ENCODE measurements at regions not wholly inside any gene's neighbourhood (a gene's known extent, or its start where the extent isn't known, plus 50 kb on each side); places are given as distances from the start of the nearest gene placed in this dataset.

- no peak for TF ChIP-seq ESRRA (CRISPR knock-in tag; IDR thresholded peaks at IDR 0.05; ENCODE audit: borderline replicate concordance)
- no peak for TF ChIP-seq FOXP1 (CRISPR knock-in tag; IDR thresholded peaks at IDR 0.05; ENCODE audit: borderline replicate concordance)
- TF ChIP-seq, protein P1, sequence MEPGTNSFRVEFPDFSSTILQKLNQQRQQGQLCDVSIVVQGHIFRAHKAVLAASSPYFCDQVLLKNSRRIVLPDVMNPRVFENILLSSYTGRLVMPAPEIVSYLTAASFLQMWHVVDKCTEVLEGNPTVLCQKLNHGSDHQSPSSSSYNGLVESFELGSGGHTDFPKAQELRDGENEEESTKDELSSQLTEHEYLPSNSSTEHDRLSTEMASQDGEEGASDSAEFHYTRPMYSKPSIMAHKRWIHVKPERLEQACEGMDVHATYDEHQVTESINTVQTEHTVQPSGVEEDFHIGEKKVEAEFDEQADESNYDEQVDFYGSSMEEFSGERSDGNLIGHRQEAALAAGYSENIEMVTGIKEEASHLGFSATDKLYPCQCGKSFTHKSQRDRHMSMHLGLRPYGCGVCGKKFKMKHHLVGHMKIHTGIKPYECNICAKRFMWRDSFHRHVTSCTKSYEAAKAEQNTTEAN (CRISPR knock-in tag; IDR thresholded peaks at IDR 0.05): no peak
- no peak for TF ChIP-seq AFF4 (CRISPR knock-in tag; IDR thresholded peaks at IDR 0.05; ENCODE audit: borderline replicate concordance)
- TF ChIP-seq, protein P2, sequence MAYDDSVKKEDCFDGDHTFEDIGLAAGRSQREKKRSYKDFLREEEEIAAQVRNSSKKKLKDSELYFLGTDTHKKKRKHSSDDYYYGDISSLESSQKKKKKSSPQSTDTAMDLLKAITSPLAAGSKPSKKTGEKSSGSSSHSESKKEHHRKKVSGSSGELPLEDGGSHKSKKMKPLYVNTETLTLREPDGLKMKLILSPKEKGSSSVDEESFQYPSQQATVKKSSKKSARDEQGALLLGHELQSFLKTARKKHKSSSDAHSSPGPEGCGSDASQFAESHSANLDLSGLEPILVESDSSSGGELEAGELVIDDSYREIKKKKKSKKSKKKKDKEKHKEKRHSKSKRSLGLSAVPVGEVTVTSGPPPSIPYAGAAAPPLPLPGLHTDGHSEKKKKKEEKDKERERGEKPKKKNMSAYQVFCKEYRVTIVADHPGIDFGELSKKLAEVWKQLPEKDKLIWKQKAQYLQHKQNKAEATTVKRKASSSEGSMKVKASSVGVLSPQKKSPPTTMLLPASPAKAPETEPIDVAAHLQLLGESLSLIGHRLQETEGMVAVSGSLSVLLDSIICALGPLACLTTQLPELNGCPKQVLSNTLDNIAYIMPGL (CRISPR knock-in tag; IDR thresholded peaks at IDR 0.05): no peak
- TF ChIP-seq JAZF1 (CRISPR knock-in tag; IDR thresholded peaks at IDR 0.05): no peak
- no peak for TF ChIP-seq E2F4 (CRISPR knock-in tag; IDR thresholded peaks at IDR 0.05; ENCODE audit: borderline replicate concordance, low read depth)
- TF ChIP-seq, protein P3, sequence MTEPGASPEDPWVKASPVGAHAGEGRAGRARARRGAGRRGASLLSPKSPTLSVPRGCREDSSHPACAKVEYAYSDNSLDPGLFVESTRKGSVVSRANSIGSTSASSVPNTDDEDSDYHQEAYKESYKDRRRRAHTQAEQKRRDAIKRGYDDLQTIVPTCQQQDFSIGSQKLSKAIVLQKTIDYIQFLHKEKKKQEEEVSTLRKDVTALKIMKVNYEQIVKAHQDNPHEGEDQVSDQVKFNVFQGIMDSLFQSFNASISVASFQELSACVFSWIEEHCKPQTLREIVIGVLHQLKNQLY (CRISPR knock-in tag; IDR thresholded peaks at IDR 0.05): no peak
- TF ChIP-seq NFYB (CRISPR knock-in tag; conservative IDR thresholded peaks at IDR 0.05; ENCODE audit: low read depth): no peak
- no peak for TF ChIP-seq ATF1 (CRISPR knock-in tag; IDR thresholded peaks at IDR 0.05)
- H3K36me3 Mint-ChIP-seq: no peaks in the 10 kb centered on the region
- no peaks in the 10 kb centered on the region for H3K27me3 Mint-ChIP-seq (ENCODE audit: low read depth)
- CTCF ChIA-PET: no interaction called here
- POLR2A ChIA-PET: no interaction called here
- peaks cover 6% of the 10 kb centered on the region for H3K9me3 Mint-ChIP-seq
- H3K4me1 Mint-ChIP-seq: peaks cover 8% of the 10 kb centered on the region
- no peak overlapping the region for H3K4me3 Mint-ChIP-seq
- DNase-seq (ENCODE audit: low spot score): no peak
- no peak overlapping the region for H3K27ac Mint-ChIP-seq
- no peak for ATAC-seq
Measured at GRCh38 chr3:88433568-88433967, 283.8 kb downstream of the C3orf38 start.

DNA sequence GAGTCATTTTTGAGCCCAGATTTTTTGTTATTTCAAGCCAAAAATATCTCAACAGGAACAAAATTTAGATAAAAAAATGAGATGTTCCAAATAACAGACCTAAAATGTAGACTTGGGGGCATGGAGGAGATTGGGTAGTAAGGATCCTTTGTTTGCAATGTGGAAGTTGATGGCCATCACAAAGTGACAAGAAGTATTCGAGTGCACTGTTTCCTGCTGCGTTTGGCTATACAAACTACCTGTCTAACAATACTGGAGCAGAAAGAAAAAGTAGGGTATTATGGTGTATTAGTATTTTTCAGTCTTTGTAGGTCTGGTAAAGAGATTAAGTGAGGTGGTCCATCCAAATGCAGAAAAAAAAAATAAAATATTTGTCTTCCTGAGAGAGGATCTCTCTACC, 284.2 kb downstream of the C3orf38 start:
- POLR2A ChIA-PET: no interaction called here
- H3K36me3 Mint-ChIP-seq: no peaks in the 10 kb centered on the region
- DNase-seq (ENCODE audit: low spot score) (no peak), ATAC-seq (no peak)
- CTCF ChIA-PET: interaction anchor here (1.0 kb wide), 1 partner anchor 215 kb away, joined by 3 read pairs; no protein-coding TSS in a partner anchor
- H3K27me3 Mint-ChIP-seq (ENCODE audit: low read depth): no peaks in the 10 kb centered on the region
- peaks cover 4% of the 10 kb centered on the region for H3K9me3 Mint-ChIP-seq
- no peak overlapping the region for H3K4me3 Mint-ChIP-seq
- peaks cover 8% of the 10 kb centered on the region for H3K4me1 Mint-ChIP-seq
- H3K27ac Mint-ChIP-seq: no peak overlapping the region
- TF ChIP-seq, protein P4, sequence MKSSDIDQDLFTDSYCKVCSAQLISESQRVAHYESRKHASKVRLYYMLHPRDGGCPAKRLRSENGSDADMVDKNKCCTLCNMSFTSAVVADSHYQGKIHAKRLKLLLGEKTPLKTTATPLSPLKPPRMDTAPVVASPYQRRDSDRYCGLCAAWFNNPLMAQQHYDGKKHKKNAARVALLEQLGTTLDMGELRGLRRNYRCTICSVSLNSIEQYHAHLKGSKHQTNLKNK (CRISPR knock-in tag; IDR thresholded peaks at IDR 0.05): no peak
- no peak for TF ChIP-seq ZBTB21 (CRISPR knock-in tag; IDR thresholded peaks at IDR 0.05; ENCODE audit: borderline replicate concordance)
- TF ChIP-seq, protein P5, sequence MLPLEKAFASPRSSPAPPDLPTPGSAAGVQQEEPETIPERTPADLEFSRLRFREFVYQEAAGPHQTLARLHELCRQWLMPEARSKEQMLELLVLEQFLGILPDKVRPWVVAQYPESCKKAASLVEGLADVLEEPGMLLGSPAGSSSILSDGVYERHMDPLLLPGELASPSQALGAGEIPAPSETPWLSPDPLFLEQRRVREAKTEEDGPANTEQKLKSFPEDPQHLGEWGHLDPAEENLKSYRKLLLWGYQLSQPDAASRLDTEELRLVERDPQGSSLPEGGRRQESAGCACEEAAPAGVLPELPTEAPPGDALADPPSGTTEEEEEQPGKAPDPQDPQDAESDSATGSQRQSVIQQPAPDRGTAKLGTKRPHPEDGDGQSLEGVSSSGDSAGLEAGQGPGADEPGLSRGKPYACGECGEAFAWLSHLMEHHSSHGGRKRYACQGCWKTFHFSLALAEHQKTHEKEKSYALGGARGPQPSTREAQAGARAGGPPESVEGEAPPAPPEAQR (CRISPR knock-in tag; IDR thresholded peaks at IDR 0.05): no peak
- TF ChIP-seq AR (CRISPR knock-in tag; IDR thresholded peaks at IDR 0.05): no peak
- no peak for TF ChIP-seq ZNF416 (CRISPR knock-in tag; IDR thresholded peaks at IDR 0.05)
- TF ChIP-seq, protein P6, sequence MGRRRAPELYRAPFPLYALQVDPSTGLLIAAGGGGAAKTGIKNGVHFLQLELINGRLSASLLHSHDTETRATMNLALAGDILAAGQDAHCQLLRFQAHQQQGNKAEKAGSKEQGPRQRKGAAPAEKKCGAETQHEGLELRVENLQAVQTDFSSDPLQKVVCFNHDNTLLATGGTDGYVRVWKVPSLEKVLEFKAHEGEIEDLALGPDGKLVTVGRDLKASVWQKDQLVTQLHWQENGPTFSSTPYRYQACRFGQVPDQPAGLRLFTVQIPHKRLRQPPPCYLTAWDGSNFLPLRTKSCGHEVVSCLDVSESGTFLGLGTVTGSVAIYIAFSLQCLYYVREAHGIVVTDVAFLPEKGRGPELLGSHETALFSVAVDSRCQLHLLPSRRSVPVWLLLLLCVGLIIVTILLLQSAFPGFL (CRISPR knock-in tag; IDR thresholded peaks at IDR 0.05; ENCODE audit: borderline replicate concordance): no peak
- no peak for TF ChIP-seq ETV6 (CRISPR knock-in tag; IDR thresholded peaks at IDR 0.05)
- TF ChIP-seq FOXP1 (CRISPR knock-in tag; IDR thresholded peaks at IDR 0.05; ENCODE audit: borderline replicate concordance): no peak
- TF ChIP-seq, protein P1 (CRISPR knock-in tag; IDR thresholded peaks at IDR 0.05): no peak
- TF ChIP-seq TP53 (CRISPR knock-in tag; IDR thresholded peaks at IDR 0.05): no peak

Data from WTC11 (cell line).